ENCODE measurements at regions not wholly inside any gene's neighbourhood (a gene's known extent, or its start where the extent isn't known, plus 50 kb on each side); places are given as distances from the start of the nearest gene placed in this dataset.

- TF ChIP-seq CTCF (conservative IDR thresholded peaks at IDR 0.05; ENCODE audit: low read depth, low read length): no peak
- no peak for DNase-seq (ENCODE audit: low read depth)
- no peak overlapping the region for H3K4me3 ChIP-seq (ENCODE audit: low read length)
Measured at GRCh38 chr2:83435989-83436388, 1023.1 kb downstream of the SUCLG1 start.

GRCh38 chr2:83420993-83421392 is 1038.1 kb downstream of the SUCLG1 start:
- no peak for TF ChIP-seq CTCF (conservative IDR thresholded peaks at IDR 0.05; ENCODE audit: low read depth, low read length)
- no peak for DNase-seq (ENCODE audit: low read depth)
- H3K4me3 ChIP-seq (ENCODE audit: low read length): no peak overlapping the region

GRCh38 chr2:83394134-83394904 is 1064.8 kb downstream of the SUCLG1 start:
- no peak for DNase-seq (ENCODE audit: low read depth)
- TF ChIP-seq CTCF (conservative IDR thresholded peaks at IDR 0.05; ENCODE audit: low read depth, low read length): no peak
- H3K4me3 ChIP-seq (ENCODE audit: low read length): no peak overlapping the region

- no peak for DNase-seq (ENCODE audit: low read depth)
- no peak overlapping the region for H3K4me3 ChIP-seq (ENCODE audit: low read length)
- TF ChIP-seq CTCF (conservative IDR thresholded peaks at IDR 0.05; ENCODE audit: low read depth, low read length): no peak
Measured at GRCh38 chr2:83388804-83389203, 1070.3 kb downstream of the SUCLG1 start.

- no peak for TF ChIP-seq CTCF (conservative IDR thresholded peaks at IDR 0.05; ENCODE audit: low read depth, low read length)
- DNase-seq (ENCODE audit: low read depth): no peak
- no peak overlapping the region for H3K4me3 ChIP-seq (ENCODE audit: low read length)
Measured at GRCh38 chr2:83386549-83386948, 1072.5 kb downstream of the SUCLG1 start.

GRCh38 chr2:83378921-83379320 is 1080.2 kb downstream of the SUCLG1 start:
- DNase-seq (ENCODE audit: low read depth): no peak
- no peak for TF ChIP-seq CTCF (conservative IDR thresholded peaks at IDR 0.05; ENCODE audit: low read depth, low read length)
- no peak overlapping the region for H3K4me3 ChIP-seq (ENCODE audit: low read length)

- no peak for TF ChIP-seq CTCF (conservative IDR thresholded peaks at IDR 0.05; ENCODE audit: low read depth, low read length)
- H3K4me3 ChIP-seq (ENCODE audit: low read length): no peak overlapping the region
- DNase-seq (ENCODE audit: low read depth): no peak
Measured at GRCh38 chr2:83376731-83377130, 1082.3 kb downstream of the SUCLG1 start.
